Stromal cell of bone marrow (primary cell): ENCODE measurements at regions not wholly inside any gene's neighbourhood (a gene's known extent, or its start where the extent isn't known, plus 50 kb on each side); places are given as distances from the start of the nearest gene placed in this dataset.

ENCODE experiments used
- DNase-seq: peaks from one replicate; pipeline ENCODE4 v3.0.0-alpha.2; 2012; ENCODE audit warnings: low read depth

GRCh38 chr19:30309176-30309575 is 63.0 kb upstream of the ZNF536 start:
- no peak for DNase-seq

- no peak for DNase-seq
Observed at GRCh38 chr19:30309905-30310601, 62.1 kb upstream of the ZNF536 start.

DNA sequence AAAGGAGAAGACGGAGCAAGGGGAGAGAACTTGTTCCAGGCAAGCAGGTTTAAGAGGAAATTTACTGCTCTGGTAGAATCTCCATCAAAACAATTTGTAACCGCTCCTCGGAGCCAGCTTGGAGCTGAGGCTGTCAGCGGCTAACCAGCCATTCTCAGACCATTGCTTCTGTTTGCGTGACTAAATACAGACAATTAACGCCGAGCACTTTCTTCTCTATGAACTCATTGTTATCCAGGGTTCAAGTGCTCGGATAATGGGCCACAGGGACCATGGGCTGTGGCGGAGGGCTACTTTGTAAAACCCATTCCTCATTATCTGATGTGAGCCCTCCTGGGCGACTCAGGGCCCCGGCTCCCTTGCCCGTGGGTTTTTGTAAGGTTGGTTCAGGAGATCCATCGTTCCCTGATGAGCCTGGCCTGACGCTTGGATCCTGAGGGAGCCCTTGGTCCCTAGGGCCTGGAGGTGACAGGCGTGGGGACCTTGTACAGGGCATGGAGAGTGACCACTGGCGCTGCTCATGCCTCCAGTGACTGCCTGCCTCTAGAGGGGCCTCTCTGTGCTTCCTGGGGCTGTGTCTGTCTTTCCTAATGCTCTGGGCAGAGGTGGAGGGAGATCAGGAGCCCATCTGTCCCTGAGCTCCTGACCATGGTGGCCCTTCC is 61.5 kb upstream of the ZNF536 start:
- no peak for DNase-seq

DNA sequence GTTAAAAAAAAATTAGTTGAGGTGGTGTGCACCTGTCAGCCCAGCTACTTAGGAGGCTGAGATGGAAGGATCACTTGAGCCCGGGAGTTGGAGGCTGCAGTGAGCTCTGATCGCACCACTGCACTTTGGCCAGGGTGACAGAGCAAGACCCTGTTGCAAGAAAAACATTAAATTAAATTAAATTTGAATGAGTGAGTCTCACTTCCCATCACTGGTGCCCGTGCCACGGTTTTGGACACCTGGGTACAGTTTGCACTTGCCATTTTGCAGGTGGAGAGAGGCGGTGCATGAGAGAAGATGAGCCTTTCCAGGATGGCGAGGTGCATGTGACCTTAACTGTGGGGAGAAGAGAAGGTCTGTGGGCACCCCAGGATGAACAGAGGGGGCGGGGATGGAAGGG is 60.3 kb upstream of the ZNF536 start:
- DNase-seq, result no peak

DNA sequence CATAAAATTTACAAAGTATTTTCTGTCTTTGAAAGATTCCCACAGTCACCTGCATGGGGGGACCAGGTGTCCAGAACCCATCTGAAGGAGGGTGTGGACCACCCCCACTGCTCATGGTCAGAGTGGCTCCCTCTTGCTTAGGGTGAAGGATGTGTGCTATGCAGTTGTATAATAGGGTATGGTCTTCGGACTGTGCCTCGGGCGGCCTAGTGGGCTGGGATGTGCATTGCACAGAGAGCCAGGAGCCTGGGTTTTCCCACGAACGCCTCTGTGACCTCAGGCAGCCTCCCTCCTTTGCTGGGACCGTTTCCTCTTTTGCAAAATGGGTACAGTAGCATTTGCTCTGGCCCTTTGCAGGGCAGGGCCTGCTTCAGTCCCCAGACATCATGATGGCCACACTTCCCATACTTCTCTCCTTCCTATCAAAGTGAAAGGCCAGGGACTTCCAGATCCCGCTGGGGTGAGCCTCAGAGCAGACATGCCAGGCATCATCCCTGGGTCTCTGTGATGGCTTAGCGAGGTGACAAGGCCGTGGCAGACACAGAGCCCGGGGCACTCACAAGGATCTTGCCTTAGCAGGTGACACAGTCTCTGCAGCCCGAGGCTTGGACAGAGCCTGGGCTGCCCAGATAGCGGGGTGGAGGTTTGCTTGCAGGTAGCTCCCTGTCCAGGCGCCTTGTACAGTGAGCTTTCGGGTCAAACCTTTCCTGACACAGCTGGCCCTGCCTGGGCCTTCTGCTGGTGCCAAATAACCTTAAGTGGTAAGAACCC is 59.4 kb upstream of the ZNF536 start:
- no peak for DNase-seq

DNA sequence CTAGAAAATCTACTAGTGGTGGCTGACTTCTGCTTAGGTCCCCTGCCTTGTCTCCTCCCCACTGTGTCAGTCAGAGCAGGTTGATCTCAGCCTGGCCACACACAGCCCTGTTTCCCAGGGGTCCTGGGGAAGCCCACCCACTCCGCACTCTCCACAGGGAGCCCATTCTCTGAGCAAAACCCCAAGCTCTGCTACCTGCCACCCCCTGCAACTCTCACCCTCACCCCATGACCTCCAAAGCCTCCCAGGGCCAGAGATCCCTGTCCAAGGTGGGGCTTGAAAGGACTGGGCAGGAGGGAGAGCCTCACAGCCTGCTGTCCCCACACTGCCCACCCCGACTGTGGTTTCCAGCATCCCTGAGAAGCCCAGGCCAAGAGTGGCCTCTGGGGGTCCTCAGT is 58.8 kb upstream of the ZNF536 start:
- DNase-seq, result no peak

- DNase-seq, result no peak
Observed at GRCh38 chr19:30314056-30314804, 58.0 kb upstream of the ZNF536 start.

- DNase-seq, result no peak
Observed at GRCh38 chr19:30314805-30315155, 57.4 kb upstream of the ZNF536 start.

- no peak for DNase-seq
Observed at GRCh38 chr19:30315159-30315558, 57.0 kb upstream of the ZNF536 start.

- no peak for DNase-seq
Observed at GRCh38 chr19:30316000-30316491, 56.1 kb upstream of the ZNF536 start.

- DNase-seq, result no peak
Observed at GRCh38 chr19:30316560-30317106, 55.6 kb upstream of the ZNF536 start.

GRCh38 chr19:30317403-30317802 is 54.8 kb upstream of the ZNF536 start:
- DNase-seq, result no peak

GRCh38 chr19:30318261-30318660 is 53.9 kb upstream of the ZNF536 start:
- no peak for DNase-seq

GRCh38 chr19:30318936-30319335 is 53.2 kb upstream of the ZNF536 start:
- DNase-seq, result no peak

GRCh38 chr19:30319411-30319810 is 52.8 kb upstream of the ZNF536 start:
- no peak for DNase-seq

DNA sequence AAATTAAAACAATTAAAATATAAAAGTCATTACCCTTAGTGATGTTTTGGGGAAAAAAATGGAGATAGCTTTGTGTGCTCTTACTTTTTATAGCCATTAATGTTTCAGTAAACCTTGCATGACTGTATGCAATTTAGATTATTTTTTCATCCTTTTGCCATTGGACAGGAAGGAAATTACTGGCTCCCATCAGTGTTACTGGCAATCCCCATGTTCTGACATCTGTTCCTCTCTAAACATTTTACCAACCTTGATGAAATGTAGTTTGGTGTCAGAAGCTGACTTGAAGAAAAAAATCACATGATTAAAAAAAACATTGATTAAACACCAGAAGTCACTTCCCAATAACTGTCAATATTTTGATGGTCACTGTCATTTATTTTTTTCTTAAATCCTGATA is 52.3 kb upstream of the ZNF536 start:
- no peak for DNase-seq

DNA sequence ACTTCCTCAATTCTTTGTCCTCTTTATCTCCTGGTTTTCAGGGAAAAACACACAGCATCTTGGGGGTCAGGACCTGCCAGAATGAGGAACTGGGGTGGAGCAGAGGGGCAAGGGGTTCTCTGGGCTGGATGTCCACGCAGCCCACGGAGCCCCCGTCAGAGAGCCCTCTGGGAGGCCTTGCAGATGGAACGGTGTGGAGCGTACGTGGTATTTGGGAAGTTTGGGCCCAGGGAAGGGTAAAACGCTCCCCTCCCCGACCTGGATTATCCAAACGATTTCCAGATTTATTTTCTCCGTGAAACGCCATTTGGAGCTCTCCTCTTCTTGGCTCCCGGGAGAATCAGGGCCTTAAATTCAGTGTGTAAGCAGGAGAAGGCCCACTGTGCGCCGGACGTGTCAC is 51.7 kb upstream of the ZNF536 start:
- no peak for DNase-seq

GRCh38 chr19:30320916-30321315 is 51.3 kb upstream of the ZNF536 start:
- no peak for DNase-seq
